CD4-positive, CD25-positive, alpha-beta regulatory T cell (primary cell): ENCODE measurements at regions not wholly inside any gene's neighbourhood (a gene's known extent, or its start where the extent isn't known, plus 50 kb on each side); places are given as distances from the start of the nearest gene placed in this dataset.
"Not testable (repeated sequence)": the region's sequence is repeated elsewhere in the genome, so short reads cannot be mapped to it uniquely, and the experiment has no call there.

Experiments used
- ATAC-seq, 2 donors: fragments of 150-1000 bp; cut with Tn5 transposase; one replicate each; pipeline ENCODE4 v1.10.0; 2021; ENCODE audit warnings: low read depth in 2 of 2, moderate number of reproducible peaks in 2 of 2, moderate library complexity in 1 of 2
- DNase-seq, 3 donors: peaks; one replicate each; pipeline versions ENCODE4 v3.0.0 to v3.0.0-alpha.2; 2012 to 2022; ENCODE audit warnings: mixed read lengths in 1 of 3
- H3K27ac ChIP-seq: one replicate; pipeline ENCODE4 v1.7.0; 2013; ENCODE audit warnings: mild to moderate bottlenecking, low read length; ENCODE audit not compliant: insufficient read depth, poor library complexity, severe bottlenecking
- H3K27me3 ChIP-seq: one replicate; pipeline ENCODE4 v1.7.0; 2013; ENCODE audit warnings: low read length; ENCODE audit not compliant: control insufficient read depth, insufficient read depth
- H3K36me3 ChIP-seq: one replicate; pipeline ENCODE4 v1.7.0; 2013; ENCODE audit warnings: mild to moderate bottlenecking, low read length, moderate library complexity; ENCODE audit not compliant: control insufficient read depth, insufficient read depth
- H3K4me1 ChIP-seq: 2 replicates; pipeline ENCODE4 v1.7.0; 2013; ENCODE audit warnings: mild to moderate bottlenecking, low read length; ENCODE audit not compliant: insufficient read depth, control insufficient read depth, poor library complexity, severe bottlenecking
- H3K4me3 ChIP-seq: one replicate; pipeline ENCODE4 v1.7.0; 2013; ENCODE audit warnings: low read depth, mild to moderate bottlenecking, low read length, moderate library complexity
- H3K9me3 ChIP-seq, 2 experiments: 1 replicate in 1 of 2; 2 replicates in 1 of 2; pipeline ENCODE4 v1.7.0; 2013; ENCODE audit warnings: low read length in 2 of 2, mild to moderate bottlenecking in 1 of 2, moderate library complexity in 1 of 2; ENCODE audit not compliant: control insufficient read depth in 2 of 2
- H3K27ac Mint-ChIP-seq, 3 donors: one replicate each; pipeline ENCODE4 v1.8.0; 2020 to 2022; ENCODE audit warnings: mild to moderate bottlenecking in 3 of 3, mixed read lengths in 3 of 3, moderate library complexity in 2 of 3
- H3K27me3 Mint-ChIP-seq: one replicate; pipeline ENCODE4 v1.8.0; 2022; ENCODE audit warnings: mild to moderate bottlenecking, mixed read lengths
- H3K36me3 Mint-ChIP-seq: one replicate; pipeline ENCODE4 v1.8.0; 2020; ENCODE audit warnings: mixed read lengths
- H3K4me1 Mint-ChIP-seq, 4 donors: one replicate each; pipeline ENCODE4 v1.8.0; 2020 to 2022; ENCODE audit warnings: mixed read lengths in 4 of 4, mild to moderate bottlenecking in 1 of 4
- H3K4me3 Mint-ChIP-seq, 4 donors: one replicate each; pipeline ENCODE4 v1.8.0; 2020 to 2022; ENCODE audit warnings: mild to moderate bottlenecking in 4 of 4, mixed read lengths in 4 of 4, moderate library complexity in 3 of 4
- H3K9me3 Mint-ChIP-seq, 7 donors: one replicate each; pipeline ENCODE4 v1.8.0; 2020 to 2022; ENCODE audit warnings: mixed read lengths in 7 of 7, mild to moderate bottlenecking in 3 of 7, moderate library complexity in 2 of 7

DNA sequence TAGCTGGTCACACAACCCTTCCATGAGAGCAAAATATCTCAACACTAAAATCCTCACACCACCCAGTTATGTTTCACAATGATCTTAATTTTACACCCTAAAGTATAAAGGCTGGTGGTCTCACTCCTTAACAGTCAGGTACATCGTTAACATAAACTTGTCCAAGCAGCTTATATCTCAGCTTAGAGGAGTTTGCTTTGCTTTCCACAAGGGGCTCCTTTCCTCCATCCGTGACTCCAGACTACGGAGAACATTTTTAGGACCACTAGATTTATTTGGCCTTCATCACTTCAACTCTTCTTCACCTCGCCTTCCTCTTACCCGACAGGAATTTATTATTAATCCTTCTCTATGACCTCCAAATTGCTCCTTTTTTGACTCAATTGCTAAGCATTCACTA lies 1014.1 kb upstream of the NUDT12 start:
- no peaks in the 10 kb centered on the region for H3K27me3 ChIP-seq
- ATAC-seq (no peak), DNase-seq (no peak)
- H3K4me1 ChIP-seq, result no peaks in the 10 kb centered on the region
- no peak overlapping the region for H3K4me3 ChIP-seq
- Mint-ChIP-seq H3K27me3 (no peaks in the 10 kb centered on the region), H3K27ac (no peak overlapping the region), H3K9me3 (peaks cover 3 to 21% (median 6%) of the 10 kb centered on the region in 7 donors), H3K4me3 (no peak overlapping the region), H3K36me3 (no peaks in the 10 kb centered on the region), H3K4me1 (no peaks in the 10 kb centered on the region)
- H3K27ac ChIP-seq, result no peak overlapping the region
- no peaks in the 10 kb centered on the region for H3K36me3 ChIP-seq
- no peaks in the 10 kb centered on the region for H3K9me3 ChIP-seq

DNA sequence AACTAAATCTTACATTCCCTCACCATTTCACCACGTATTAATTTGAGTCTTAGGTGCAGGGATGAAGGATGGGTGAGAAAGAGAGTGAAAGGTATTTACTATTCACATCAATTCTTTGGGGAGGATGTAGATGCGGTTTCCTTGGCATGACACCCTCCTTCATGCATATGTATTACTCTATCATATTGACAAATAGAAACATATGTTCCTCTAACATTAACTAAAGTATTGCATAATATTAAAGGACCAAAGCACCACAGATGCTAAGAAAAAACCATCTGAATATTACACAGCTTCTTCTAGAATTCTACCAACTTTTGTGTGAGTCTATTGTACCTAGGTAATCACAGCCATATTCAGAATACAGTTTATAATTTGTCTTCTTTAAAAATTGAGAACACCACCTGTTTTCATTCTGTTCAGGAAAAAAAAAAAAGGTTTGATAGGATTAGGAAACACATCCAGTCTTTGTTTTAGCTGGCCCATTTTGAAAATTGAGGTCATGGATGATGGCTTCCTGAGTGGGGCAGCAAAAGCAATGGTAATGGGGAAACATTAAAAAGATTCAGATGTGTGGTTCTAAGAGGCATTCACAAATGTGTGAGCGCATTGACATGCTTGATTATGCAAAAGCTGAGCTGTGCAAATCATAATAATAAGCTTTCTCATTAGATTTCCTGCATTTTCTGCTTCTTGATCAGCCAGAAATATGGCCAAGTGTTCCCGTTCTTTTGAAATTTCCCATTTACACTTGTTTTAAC lies 1011.5 kb upstream of the NUDT12 start:
- no peak for ATAC-seq
- DNase-seq, result no peak
- Mint-ChIP-seq H3K4me3 (no peak overlapping the region), H3K9me3 (peaks cover 4 to 18% (median 8%) of the 10 kb centered on the region in 7 donors), H3K27me3 (no peaks in the 10 kb centered on the region), H3K27ac (no peak overlapping the region), H3K36me3 (no peaks in the 10 kb centered on the region), H3K4me1 (no peaks in the 10 kb centered on the region)
- H3K4me1 ChIP-seq, result no peaks in the 10 kb centered on the region
- H3K4me3 ChIP-seq, result no peak overlapping the region
- no peaks in the 10 kb centered on the region for H3K36me3 ChIP-seq
- H3K27me3 ChIP-seq, result no peaks in the 10 kb centered on the region
- H3K9me3 ChIP-seq, result no peaks in the 10 kb centered on the region
- H3K27ac ChIP-seq, result no peak overlapping the region

DNA sequence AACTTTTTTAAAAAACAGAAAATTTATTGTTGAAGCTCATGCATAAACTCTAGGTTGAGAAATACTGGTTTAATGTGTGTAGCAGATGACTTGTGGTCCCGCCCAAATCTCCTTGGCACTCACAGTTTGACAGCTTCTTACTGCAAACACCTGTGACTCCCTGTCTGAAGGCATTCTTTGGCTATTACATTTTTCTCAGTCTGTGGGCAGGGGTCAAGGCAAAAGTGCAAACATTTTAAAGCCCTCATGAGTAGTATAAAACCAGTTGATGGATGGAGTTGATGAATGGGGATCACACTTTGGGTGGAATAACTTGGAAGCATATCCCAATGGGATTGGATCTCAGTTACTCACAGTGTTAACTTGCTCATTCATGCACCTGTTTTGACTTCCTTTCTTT lies 1007.0 kb upstream of the NUDT12 start:
- Mint-ChIP-seq H3K4me1 (no peaks in the 10 kb centered on the region), H3K4me3 (no peak overlapping the region), H3K27ac (no peak overlapping the region), H3K27me3 (no peaks in the 10 kb centered on the region), H3K9me3 (peaks cover 0 to 22% (median 4%) of the 10 kb centered on the region in 7 donors), H3K36me3 (no peaks in the 10 kb centered on the region)
- no peaks in the 10 kb centered on the region for H3K36me3 ChIP-seq
- H3K27me3 ChIP-seq, result no peaks in the 10 kb centered on the region
- H3K4me3 ChIP-seq, result no peak overlapping the region
- H3K27ac ChIP-seq, result no peak overlapping the region
- no peaks in the 10 kb centered on the region for H3K9me3 ChIP-seq
- no peaks in the 10 kb centered on the region for H3K4me1 ChIP-seq
- DNase-seq (no peak), ATAC-seq (no peak)

DNA sequence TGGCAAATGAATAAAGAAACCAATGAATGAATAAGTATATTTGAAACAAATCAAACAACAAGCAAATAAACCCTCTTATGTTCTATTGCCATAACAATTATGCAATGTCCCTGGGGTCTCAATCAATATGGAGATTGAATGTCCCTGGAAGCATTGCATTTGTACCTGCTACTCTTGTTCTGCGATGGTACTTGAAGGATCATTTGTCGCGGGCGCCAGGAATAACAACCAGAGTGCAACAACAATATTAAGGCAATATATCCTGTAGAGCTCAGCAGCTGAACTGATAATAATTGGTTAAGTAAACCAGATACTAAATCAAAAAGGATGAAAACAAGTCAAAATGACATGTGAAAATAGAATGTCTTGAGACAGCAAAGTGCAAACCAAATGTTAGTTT lies 1001.9 kb upstream of the NUDT12 start:
- Mint-ChIP-seq H3K27ac (no peak overlapping the region), H3K4me1 (no peaks in the 10 kb centered on the region), H3K4me3 (no peak overlapping the region), H3K9me3 (peaks cover 0 to 39% (median 9%) of the 10 kb centered on the region in 7 donors), H3K27me3 (no peaks in the 10 kb centered on the region), H3K36me3 (no peaks in the 10 kb centered on the region)
- Histone ChIP-seq H3K9me3 (no peaks in the 10 kb centered on the region), H3K4me1 (no peaks in the 10 kb centered on the region), H3K27me3 (no peaks in the 10 kb centered on the region), H3K36me3 (no peaks in the 10 kb centered on the region), H3K4me3 (no peak overlapping the region), H3K27ac (no peak overlapping the region)
- DNase-seq, result no peak
- no peak for ATAC-seq

DNA sequence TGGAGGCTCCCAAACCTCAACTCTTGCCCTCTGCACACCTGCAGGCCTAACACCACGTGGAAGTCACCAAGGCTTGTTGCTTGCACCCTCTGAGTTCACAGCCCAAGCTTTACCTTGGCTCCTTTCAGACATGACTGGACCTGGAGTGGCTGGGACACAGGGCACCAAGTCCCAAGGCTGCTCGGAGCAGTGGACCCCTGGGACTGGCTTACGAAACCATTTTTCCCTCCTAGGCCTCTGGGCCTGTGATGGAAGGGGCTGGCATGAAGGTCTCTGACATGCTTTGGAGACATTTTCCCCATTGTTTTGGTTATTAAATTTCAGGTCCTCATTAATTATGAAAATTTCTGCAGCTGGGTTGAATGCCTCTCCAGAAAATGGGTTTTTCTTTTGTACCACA lies 994.4 kb upstream of the NUDT12 start:
- H3K36me3 Mint-ChIP-seq, result no peaks in the 10 kb centered on the region

DNA sequence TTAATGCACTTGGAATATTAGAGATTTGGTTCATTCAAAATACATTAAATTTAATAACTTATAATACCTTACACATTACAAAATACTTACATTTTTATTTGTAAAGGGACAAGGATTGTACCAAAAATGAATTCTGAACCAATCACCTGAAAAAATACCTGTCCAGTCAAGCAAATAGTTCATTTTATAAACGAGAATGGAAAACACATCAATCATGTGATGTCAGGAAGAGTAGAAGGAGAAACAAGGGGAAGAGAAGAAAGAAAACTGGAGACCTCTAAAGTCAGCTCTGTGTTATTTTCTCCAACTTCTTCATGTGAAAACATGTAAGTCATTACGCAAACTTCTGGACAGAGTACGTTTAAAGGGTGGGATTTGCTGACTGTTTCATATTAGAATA lies 989.0 kb upstream of the NUDT12 start:
- Mint-ChIP-seq H3K36me3 (no peaks in the 10 kb centered on the region), H3K27me3 (no peaks in the 10 kb centered on the region), H3K4me1 (no peaks in the 10 kb centered on the region), H3K27ac (no peak overlapping the region), H3K4me3 (no peak overlapping the region), H3K9me3 (peaks cover 0 to 17% (median 8%) of the 10 kb centered on the region in 7 donors)
- no peaks in the 10 kb centered on the region for H3K27me3 ChIP-seq
- H3K9me3 ChIP-seq, result no peaks in the 10 kb centered on the region
- no peaks in the 10 kb centered on the region for H3K36me3 ChIP-seq
- H3K27ac ChIP-seq, result no peak overlapping the region
- H3K4me1 ChIP-seq, result no peaks in the 10 kb centered on the region
- H3K4me3 ChIP-seq, result no peak overlapping the region
- no peak for DNase-seq
- no peak for ATAC-seq

More for the DNA sequence above, 994.4 kb upstream of the NUDT12 start:
- Mint-ChIP-seq H3K27ac (no peak overlapping the region), H3K27me3 (no peaks in the 10 kb centered on the region), H3K4me3 (no peak overlapping the region), H3K4me1 (no peaks in the 10 kb centered on the region), H3K9me3 (peaks cover 5 to 21% (median 6%) of the 10 kb centered on the region in 7 donors)
- H3K27ac ChIP-seq, result no peak overlapping the region
- no peak overlapping the region for H3K4me3 ChIP-seq
- DNase-seq (no peak), ATAC-seq (no peak)
- H3K36me3 ChIP-seq, result no peaks in the 10 kb centered on the region
- peaks cover 0 to 4% of the 10 kb centered on the region in 2 experiments for H3K9me3 ChIP-seq
- H3K27me3 ChIP-seq, result no peaks in the 10 kb centered on the region
- no peaks in the 10 kb centered on the region for H3K4me1 ChIP-seq

DNA sequence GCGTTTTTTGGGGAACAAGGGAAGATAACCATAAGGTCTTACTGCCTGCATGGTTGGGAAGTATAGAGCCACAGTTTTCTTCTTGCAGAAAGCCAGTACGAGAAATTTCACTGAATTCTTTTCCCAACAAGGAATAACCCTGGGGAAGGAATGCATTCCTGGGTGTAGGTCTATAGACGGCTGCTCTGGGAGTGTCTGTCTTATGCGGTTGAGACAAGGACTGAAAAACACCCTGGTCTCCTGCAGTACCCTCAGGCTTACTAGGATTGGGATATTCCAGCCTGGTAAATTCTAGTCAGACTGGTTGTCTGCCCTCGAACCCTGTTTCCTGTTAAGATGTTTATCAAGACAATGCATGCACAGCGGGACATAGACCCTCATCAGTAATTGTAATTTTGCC lies 984.3 kb upstream of the NUDT12 start:
- H3K4me3 Mint-ChIP-seq, H3K27me3 ChIP-seq, ATAC-seq, DNase-seq, H3K36me3 ChIP-seq, H3K27me3 Mint-ChIP-seq, H3K27ac Mint-ChIP-seq, H3K4me1 ChIP-seq, H3K27ac ChIP-seq, H3K4me3 ChIP-seq, H3K4me1 Mint-ChIP-seq, H3K36me3 Mint-ChIP-seq, H3K9me3 ChIP-seq: not testable (repeated sequence)
- H3K9me3 Mint-ChIP-seq, result peaks cover 0 to 13% (median 4%) of the 10 kb centered on the region in 7 donors

DNA sequence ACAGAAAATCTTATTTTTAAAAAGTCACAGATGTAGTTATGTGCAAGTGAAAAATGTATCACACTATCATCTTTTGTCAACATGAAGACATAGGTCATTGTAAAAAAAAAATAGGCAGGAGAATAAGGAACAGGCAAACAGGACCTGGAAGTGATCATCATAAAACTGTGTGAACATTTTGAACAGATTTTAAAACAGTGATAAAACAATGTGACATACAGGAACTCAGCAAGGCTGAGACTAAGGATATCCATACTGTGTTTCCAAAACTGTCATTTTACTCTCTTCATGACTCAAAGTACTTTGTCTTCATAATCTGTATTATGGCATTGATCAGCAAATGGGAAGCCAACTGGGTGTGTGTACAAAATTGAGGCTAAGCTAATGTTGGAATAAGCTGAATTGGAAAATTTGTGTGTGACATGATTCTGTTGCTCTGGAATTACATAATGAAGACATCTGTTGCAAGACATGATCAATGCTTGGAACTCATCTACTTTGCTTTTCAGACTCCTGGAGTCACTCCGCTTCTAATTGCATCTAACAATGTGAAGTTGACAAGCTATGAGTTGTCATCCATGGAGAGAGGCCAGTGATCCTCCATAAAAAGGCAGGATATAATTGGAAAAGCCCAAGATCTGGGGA lies 978.7 kb upstream of the NUDT12 start:
- ATAC-seq, result no peak
- no peak overlapping the region for H3K27ac Mint-ChIP-seq
- H3K27me3 Mint-ChIP-seq, result no peaks in the 10 kb centered on the region
- DNase-seq, result no peak
- H3K9me3 Mint-ChIP-seq, result peaks cover 0 to 13% (median 9%) of the 10 kb centered on the region in 7 donors
- no peak overlapping the region for H3K4me3 Mint-ChIP-seq
- Histone ChIP-seq H3K27ac (no peak overlapping the region), H3K4me3 (no peak overlapping the region), H3K27me3 (no peaks in the 10 kb centered on the region), H3K4me1 (no peaks in the 10 kb centered on the region), H3K9me3 (peaks cover 0 to 5% of the 10 kb centered on the region in 2 experiments), H3K36me3 (no peaks in the 10 kb centered on the region)
- no peaks in the 10 kb centered on the region for H3K36me3 Mint-ChIP-seq
- no peaks in the 10 kb centered on the region for H3K4me1 Mint-ChIP-seq
